ENCODE measurements at regions not wholly inside any gene's neighbourhood (a gene's known extent, or its start where the extent isn't known, plus 50 kb on each side); places are given as distances from the start of the nearest gene placed in this dataset.

DNA sequence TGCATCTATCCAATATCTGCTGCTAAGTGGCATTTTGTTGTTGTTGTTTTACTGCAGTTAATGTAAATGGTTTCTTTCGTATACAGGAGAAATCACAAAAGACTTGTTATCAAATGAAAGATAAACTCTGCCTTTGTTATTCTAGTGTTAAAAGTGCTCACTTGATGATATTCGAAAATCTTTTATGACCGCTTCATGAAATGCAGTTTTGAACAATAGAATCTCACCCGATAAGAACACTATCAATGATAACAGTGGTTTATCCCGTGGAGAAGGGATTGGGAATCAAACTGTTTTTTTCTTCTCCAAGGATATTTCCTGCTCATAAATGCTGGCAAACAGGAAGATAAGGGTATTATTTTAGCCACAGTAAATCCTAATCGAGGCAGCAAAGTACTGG is 1366.3 kb downstream of the OLFM4 start:
- TF ChIP-seq, protein P1, sequence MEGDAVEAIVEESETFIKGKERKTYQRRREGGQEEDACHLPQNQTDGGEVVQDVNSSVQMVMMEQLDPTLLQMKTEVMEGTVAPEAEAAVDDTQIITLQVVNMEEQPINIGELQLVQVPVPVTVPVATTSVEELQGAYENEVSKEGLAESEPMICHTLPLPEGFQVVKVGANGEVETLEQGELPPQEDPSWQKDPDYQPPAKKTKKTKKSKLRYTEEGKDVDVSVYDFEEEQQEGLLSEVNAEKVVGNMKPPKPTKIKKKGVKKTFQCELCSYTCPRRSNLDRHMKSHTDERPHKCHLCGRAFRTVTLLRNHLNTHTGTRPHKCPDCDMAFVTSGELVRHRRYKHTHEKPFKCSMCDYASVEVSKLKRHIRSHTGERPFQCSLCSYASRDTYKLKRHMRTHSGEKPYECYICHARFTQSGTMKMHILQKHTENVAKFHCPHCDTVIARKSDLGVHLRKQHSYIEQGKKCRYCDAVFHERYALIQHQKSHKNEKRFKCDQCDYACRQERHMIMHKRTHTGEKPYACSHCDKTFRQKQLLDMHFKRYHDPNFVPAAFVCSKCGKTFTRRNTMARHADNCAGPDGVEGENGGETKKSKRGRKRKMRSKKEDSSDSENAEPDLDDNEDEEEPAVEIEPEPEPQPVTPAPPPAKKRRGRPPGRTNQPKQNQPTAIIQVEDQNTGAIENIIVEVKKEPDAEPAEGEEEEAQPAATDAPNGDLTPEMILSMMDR (IDR thresholded peaks at IDR 0.05; ENCODE audit: insufficient read depth, low read depth, low read length) = no peak
- TF ChIP-seq EZH2 (IDR thresholded peaks at IDR 0.05; ENCODE audit: insufficient read depth, low read length) = no peak

Measured in astrocyte (in vitro differentiated cells and primary cell).